IPS-18a (cell line): ENCODE measurements at regions not wholly inside any gene's neighbourhood (a gene's known extent, or its start where the extent isn't known, plus 50 kb on each side); places are given as distances from the start of the nearest gene placed in this dataset.

Experiments
- H3K27ac ChIP-seq: one replicate; pipeline ENCODE4 v1.5.1; 2013; ENCODE audit warnings: low read length
- H3K27me3 ChIP-seq: one replicate; pipeline ENCODE4 v1.6.1; 2013; ENCODE audit warnings: mild to moderate bottlenecking, low read length; ENCODE audit not compliant: control insufficient read depth, insufficient read depth
- H3K36me3 ChIP-seq: one replicate; pipeline ENCODE4 v1.6.1; 2013; ENCODE audit warnings: low read depth, low read length; ENCODE audit not compliant: control insufficient read depth
- H3K4me1 ChIP-seq: one replicate; pipeline ENCODE4 v1.6.1; 2013; ENCODE audit warnings: low read depth, low read length; ENCODE audit not compliant: control insufficient read depth
- H3K4me3 ChIP-seq: one replicate; pipeline ENCODE4 v1.5.1; 2013; ENCODE audit warnings: low read length
- H3K9ac ChIP-seq: one replicate; pipeline ENCODE4 v1.6.1; 2013; ENCODE audit warnings: mild to moderate bottlenecking, low read length, moderate library complexity
- H3K9me3 ChIP-seq: one replicate; pipeline ENCODE4 v1.6.1; 2013; ENCODE audit warnings: low read depth, low read length; ENCODE audit not compliant: control insufficient read depth

GRCh38 chr22:48882636-48883200 lies 945.0 kb downstream of the BRD1 start:
- Histone ChIP-seq H3K27ac (no peak overlapping the region), H3K36me3 (no peaks in the 10 kb centered on the region), H3K4me3 (no peak overlapping the region), H3K9ac (no peak overlapping the region), H3K9me3 (no peaks in the 10 kb centered on the region), H3K4me1 (no peaks in the 10 kb centered on the region), H3K27me3 (no peaks in the 10 kb centered on the region)

- H3K27me3 ChIP-seq = no peaks in the 10 kb centered on the region
- H3K4me3 ChIP-seq = no peak overlapping the region
- no peaks in the 10 kb centered on the region for H3K36me3 ChIP-seq
- H3K4me1 ChIP-seq = no peaks in the 10 kb centered on the region
- H3K9ac ChIP-seq = no peak overlapping the region
- no peak overlapping the region for H3K27ac ChIP-seq
- no peaks in the 10 kb centered on the region for H3K9me3 ChIP-seq
These were observed 946.2 kb downstream of the BRD1 start for GRCh38 chr22:48881326-48881980.

- Histone ChIP-seq H3K4me1 (no peaks in the 10 kb centered on the region), H3K27me3 (no peaks in the 10 kb centered on the region), H3K9ac (no peak overlapping the region), H3K27ac (no peak overlapping the region), H3K4me3 (no peak overlapping the region), H3K9me3 (no peaks in the 10 kb centered on the region), H3K36me3 (no peaks in the 10 kb centered on the region)
These were observed 946.9 kb downstream of the BRD1 start for GRCh38 chr22:48880749-48881148.

- no peaks in the 10 kb centered on the region for H3K9me3 ChIP-seq
- no peak overlapping the region for H3K27ac ChIP-seq
- no peak overlapping the region for H3K4me3 ChIP-seq
- H3K4me1 ChIP-seq = no peaks in the 10 kb centered on the region
- H3K9ac ChIP-seq = no peak overlapping the region
- H3K36me3 ChIP-seq = no peaks in the 10 kb centered on the region
- no peaks in the 10 kb centered on the region for H3K27me3 ChIP-seq
These were observed 950.7 kb downstream of the BRD1 start for GRCh38 chr22:48876951-48877350.

- Histone ChIP-seq H3K9ac (no peak overlapping the region), H3K4me1 (no peaks in the 10 kb centered on the region), H3K27me3 (no peaks in the 10 kb centered on the region), H3K4me3 (no peak overlapping the region), H3K36me3 (no peaks in the 10 kb centered on the region), H3K27ac (no peak overlapping the region), H3K9me3 (no peaks in the 10 kb centered on the region)
These were observed 952.7 kb downstream of the BRD1 start for GRCh38 chr22:48874956-48875355.

- Histone ChIP-seq H3K27ac (no peak overlapping the region), H3K9ac (no peak overlapping the region), H3K9me3 (no peaks in the 10 kb centered on the region), H3K27me3 (no peaks in the 10 kb centered on the region), H3K36me3 (no peaks in the 10 kb centered on the region), H3K4me1 (no peaks in the 10 kb centered on the region), H3K4me3 (no peak overlapping the region)
These were observed 954.5 kb downstream of the BRD1 start for GRCh38 chr22:48873191-48873520.

- Histone ChIP-seq H3K4me1 (no peaks in the 10 kb centered on the region), H3K27ac (no peak overlapping the region), H3K36me3 (no peaks in the 10 kb centered on the region), H3K27me3 (no peaks in the 10 kb centered on the region), H3K9ac (no peak overlapping the region), H3K4me3 (no peak overlapping the region), H3K9me3 (no peaks in the 10 kb centered on the region)
These were observed 955.1 kb downstream of the BRD1 start for GRCh38 chr22:48872271-48873190.

GRCh38 chr22:48871176-48871840 lies 956.4 kb downstream of the BRD1 start:
- no peak overlapping the region for H3K9ac ChIP-seq
- H3K36me3 ChIP-seq = no peaks in the 10 kb centered on the region
- no peaks in the 10 kb centered on the region for H3K27me3 ChIP-seq
- H3K9me3 ChIP-seq = no peaks in the 10 kb centered on the region
- no peaks in the 10 kb centered on the region for H3K4me1 ChIP-seq
- no peak overlapping the region for H3K4me3 ChIP-seq
- no peak overlapping the region for H3K27ac ChIP-seq

- H3K36me3 ChIP-seq = no peaks in the 10 kb centered on the region
- no peaks in the 10 kb centered on the region for H3K27me3 ChIP-seq
- no peak overlapping the region for H3K27ac ChIP-seq
- H3K4me1 ChIP-seq = no peaks in the 10 kb centered on the region
- H3K9me3 ChIP-seq = no peaks in the 10 kb centered on the region
- H3K9ac ChIP-seq = no peak overlapping the region
- H3K4me3 ChIP-seq = no peak overlapping the region
These were observed 957.2 kb downstream of the BRD1 start for GRCh38 chr22:48870436-48870835.

- no peak overlapping the region for H3K27ac ChIP-seq
- H3K9me3 ChIP-seq = no peaks in the 10 kb centered on the region
- H3K9ac ChIP-seq = no peak overlapping the region
- no peaks in the 10 kb centered on the region for H3K27me3 ChIP-seq
- H3K36me3 ChIP-seq = no peaks in the 10 kb centered on the region
- H3K4me3 ChIP-seq = no peak overlapping the region
- no peaks in the 10 kb centered on the region for H3K4me1 ChIP-seq
These were observed 957.9 kb downstream of the BRD1 start for GRCh38 chr22:48869788-48870187.

- H3K4me3 ChIP-seq = no peak overlapping the region
- H3K27me3 ChIP-seq = no peaks in the 10 kb centered on the region
- H3K9ac ChIP-seq = no peak overlapping the region
- no peaks in the 10 kb centered on the region for H3K36me3 ChIP-seq
- H3K4me1 ChIP-seq = no peaks in the 10 kb centered on the region
- no peaks in the 10 kb centered on the region for H3K9me3 ChIP-seq
- no peak overlapping the region for H3K27ac ChIP-seq
These were observed 958.5 kb downstream of the BRD1 start for GRCh38 chr22:48869161-48869560.
